H1 (cell line): ENCODE measurements at regions not wholly inside any gene's neighbourhood (a gene's known extent, or its start where the extent isn't known, plus 50 kb on each side); places are given as distances from the start of the nearest gene placed in this dataset.

Source experiments
- CTCF ChIA-PET: fragments of 300-600 bp; sonication (Branson Sonifier 250); formaldehyde crosslinking; loops from one replicate; lab custom pipeline; 2021; ENCODE audit not compliant: partially characterized antibody; lab: Charles Lee
- POLR2A ChIA-PET: fragments of 300-600 bp; sonication (Branson Sonifier 250); formaldehyde crosslinking; loops from one replicate; lab custom pipeline; 2021; ENCODE audit warnings: inconsistent platforms; ENCODE audit not compliant: partially characterized antibody; lab: Charles Lee
- DNase-seq, 2 experiments: peaks; one replicate each; pipeline versions ENCODE4 v3.0.0 to v3.0.0-alpha.2; 2010 to 2022; ENCODE audit warnings: low spot score in 2 of 2, low read depth in 1 of 2, mixed read lengths in 1 of 2
- FAIRE-seq: peaks from 2 replicates; lab custom pipeline; 2011; peaks lifted over from hg19 to GRCh38; lab: Jason Lieb, UNC
- H2AFZ ChIP-seq: 2 replicates; pipeline ENCODE4 v1.8.1; 2012; ENCODE audit warnings: low read length, inconsistent platforms
- H2AK5ac ChIP-seq: 2 replicates; pipeline ENCODE4 v1.6.1; 2013; ENCODE audit warnings: low read depth, low read length
- H2BK120ac ChIP-seq: replicated peaks from 2 replicates; pipeline ENCODE3; 2013; ENCODE audit warnings: low read depth, low read length, inconsistent platforms
- H2BK12ac ChIP-seq: 2 replicates; pipeline ENCODE4 v1.6.1; 2013; ENCODE audit warnings: low read depth, low read length
- H2BK15ac ChIP-seq: 2 replicates; pipeline ENCODE4 v1.6.1; 2013; ENCODE audit warnings: low read length
- H2BK20ac ChIP-seq: 2 replicates; pipeline ENCODE4 v1.6.1; 2013; ENCODE audit warnings: low read length
- H2BK5ac ChIP-seq: 2 replicates; pipeline ENCODE4 v1.6.1; 2013; ENCODE audit warnings: low read depth, low read length
- H3K14ac ChIP-seq: 2 replicates; pipeline ENCODE4 v1.6.1; 2013; ENCODE audit warnings: inconsistent platforms; ENCODE audit not compliant: insufficient read length
- H3K18ac ChIP-seq: 2 replicates; pipeline ENCODE4 v1.6.1; 2013; ENCODE audit warnings: low read length; ENCODE audit errors: extremely low read depth
- H3K23ac ChIP-seq: 2 replicates; pipeline ENCODE4 v1.6.1; 2013; ENCODE audit warnings: inconsistent platforms; ENCODE audit not compliant: insufficient read length
- H3K23me2 ChIP-seq: 2 replicates; pipeline ENCODE4 v1.6.1; 2013; ENCODE audit warnings: low read depth, low read length
- H3K27ac ChIP-seq: 2 replicates; pipeline ENCODE4 v1.6.1; 2011; ENCODE audit warnings: low read depth, low read length, inconsistent platforms
- H3K27me3 ChIP-seq, 4 experiments: replicated peaks in 1 of 4; 1 replicate in 1 of 4; 2 replicates in 3 of 4; pipeline versions ENCODE4 v1.6.1 to v1.8.1; 2011 to 2013; ENCODE audit warnings: low read length in 3 of 4, mild to moderate bottlenecking in 3 of 4, inconsistent platforms in 2 of 4, mixed read lengths in 2 of 4, moderate library complexity in 1 of 4; ENCODE audit not compliant: control insufficient read depth in 3 of 4, insufficient read depth in 3 of 4; ENCODE audit errors: extremely low read depth in 1 of 4
- H3K36me3 ChIP-seq, 4 experiments: 2 replicates each; pipeline versions ENCODE4 v1.6.1 to v1.8.1; 2011 to 2013; ENCODE audit warnings: mild to moderate bottlenecking in 4 of 4, low read length in 3 of 4, moderate library complexity in 2 of 4, control low read depth in 1 of 4, inconsistent platforms in 1 of 4; ENCODE audit not compliant: insufficient read depth in 4 of 4, control insufficient read depth in 2 of 4
- H3K4ac ChIP-seq: replicated peaks from 2 replicates; pipeline ENCODE3; 2013; ENCODE audit warnings: low read length, low read depth, mixed read lengths, inconsistent platforms; ENCODE audit not compliant: insufficient read length
- H3K4me1 ChIP-seq, 4 experiments: replicated peaks in 1 of 4; 1 replicate in 1 of 4; 2 replicates in 3 of 4; pipeline versions ENCODE4 v1.6.1 to v1.8.1; 2011 to 2013; ENCODE audit warnings: low read length in 3 of 4, inconsistent platforms in 2 of 4, mixed read lengths in 1 of 4; ENCODE audit not compliant: insufficient read depth in 4 of 4, control insufficient read depth in 3 of 4
- H3K4me2 ChIP-seq, 2 experiments: 2 replicates each; pipeline versions ENCODE4 v1.6.1 to v1.8.1; 2011 to 2013; ENCODE audit warnings: low read depth in 2 of 2, low read length in 2 of 2, control low read depth in 1 of 2, inconsistent platforms in 1 of 2, mild to moderate bottlenecking in 1 of 2; ENCODE audit not compliant: insufficient read depth in 1 of 2
- H3K4me3 ChIP-seq, 4 experiments: fragments of 200-600, 300-600 bp in 1 of 4; sonication (generic), shearing (Covaris generic), sonication (Bioruptor Twin) in 1 of 4; 2 replicates each; pipeline versions ENCODE4 v1.5.1 to v1.8.1; 2011 to 2016; ENCODE audit warnings: low read length in 4 of 4, low read depth in 3 of 4, control low read depth in 2 of 4, inconsistent platforms in 2 of 4, mild to moderate bottlenecking in 2 of 4, mixed read lengths in 1 of 4, moderate library complexity in 1 of 4; ENCODE audit not compliant: insufficient read depth in 2 of 4; ENCODE audit errors: extremely low read depth in 1 of 4
- H3K56ac ChIP-seq: replicated peaks from 2 replicates; pipeline ENCODE3; 2013; ENCODE audit warnings: low read depth, mild to moderate bottlenecking, mixed read lengths, low read length, inconsistent platforms; ENCODE audit not compliant: insufficient read length
- H3K79me1 ChIP-seq: 2 replicates; pipeline ENCODE4 v1.6.1; 2013; ENCODE audit warnings: low read depth, low read length, control low read depth
- H3K79me2 ChIP-seq, 2 experiments: 2 replicates each; pipeline versions ENCODE4 v1.6.1 to v1.8.1; 2012 to 2013; ENCODE audit warnings: low read length in 2 of 2, mild to moderate bottlenecking in 2 of 2, inconsistent platforms in 1 of 2; ENCODE audit not compliant: insufficient read depth in 2 of 2, control insufficient read depth in 1 of 2
- H3K9ac ChIP-seq, 4 experiments: replicated peaks in 1 of 4; 1 replicate in 1 of 4; 2 replicates in 3 of 4; pipeline versions ENCODE4 v1.6.1 to v1.8.1; 2011 to 2013; ENCODE audit warnings: low read depth in 3 of 4, low read length in 3 of 4, control low read depth in 2 of 4, mild to moderate bottlenecking in 2 of 4, moderate library complexity in 2 of 4, inconsistent platforms in 1 of 4; ENCODE audit errors: extremely low read depth in 1 of 4
- H3K9me3 ChIP-seq, 2 experiments: 2 replicates each; pipeline versions ENCODE4 v1.6.1 to v1.8.1; 2012 to 2013; ENCODE audit warnings: mild to moderate bottlenecking in 2 of 2, moderate library complexity in 2 of 2, control low read depth in 1 of 2, inconsistent platforms in 1 of 2, low read depth in 1 of 2, low read length in 1 of 2, mixed read lengths in 1 of 2; ENCODE audit not compliant: insufficient read depth in 2 of 2
- H4K20me1 ChIP-seq, 2 experiments: replicated peaks in 1 of 2; 2 replicates each; pipeline versions ENCODE3 to v1.8.1; 2011 to 2013; ENCODE audit warnings: inconsistent platforms in 2 of 2, low read length in 2 of 2, mild to moderate bottlenecking in 1 of 2; ENCODE audit not compliant: insufficient read depth in 2 of 2, control insufficient read depth in 1 of 2
- H4K5ac ChIP-seq: 2 replicates; pipeline ENCODE4 v1.6.1; 2013; ENCODE audit warnings: low read length, low read depth, mixed read lengths, inconsistent platforms; ENCODE audit not compliant: insufficient read length
- H4K8ac ChIP-seq: 2 replicates; pipeline ENCODE4 v1.8.0; 2013; ENCODE audit warnings: mild to moderate bottlenecking, moderate library complexity, low read length, inconsistent platforms; ENCODE audit not compliant: insufficient read depth; ENCODE audit errors: extremely low read depth
- H4K91ac ChIP-seq: replicated peaks from 2 replicates; pipeline ENCODE3; 2013; ENCODE audit warnings: low read length, mixed read lengths, inconsistent platforms; ENCODE audit not compliant: insufficient read length
- CEBPB ChIP-seq: IDR thresholded peaks from 2 replicates; pipeline ENCODE4 v1.6.1; 2012; ENCODE audit warnings: low read depth, low read length
- CHD1 ChIP-seq: IDR thresholded peaks from 2 replicates; pipeline ENCODE4 v1.6.1; 2012; ENCODE audit warnings: low read depth, low read length, improper control_type of control experiment
- CREB1 ChIP-seq: IDR thresholded peaks from 2 replicates; pipeline ENCODE4 v1.6.1; 2012; ENCODE audit warnings: inconsistent platforms
- EGR1 ChIP-seq: IDR thresholded peaks from 2 replicates; pipeline ENCODE4 v1.6.1; 2011; ENCODE audit warnings: low read depth, low read length, borderline replicate concordance
- GTF2F1 ChIP-seq: IDR thresholded peaks from 2 replicates; pipeline ENCODE4 v1.6.1; 2012; ENCODE audit warnings: low read depth, low read length, improper control_type of control experiment, borderline replicate concordance
- KDM5A ChIP-seq: fragments of 200-600 bp; IDR thresholded peaks from 2 replicates; pipeline ENCODE4 v1.7.1; 2012; ENCODE audit warnings: mild to moderate bottlenecking, low read length, inconsistent platforms, mixed read lengths
- POLR2A ChIP-seq, 2 experiments: IDR thresholded peaks; 1 replicate in 1 of 2; 2 replicates in 1 of 2; pipeline ENCODE4 v1.6.1; 2011; ENCODE audit warnings: low read depth in 2 of 2, low read length in 2 of 2, mild to moderate bottlenecking in 2 of 2; ENCODE audit errors: control extremely low read depth in 1 of 2
- POLR2AphosphoS5 ChIP-seq: IDR thresholded peaks from 2 replicates; pipeline ENCODE4 v1.6.1; 2011; ENCODE audit warnings: low read depth, low read length
- POU5F1 ChIP-seq: IDR thresholded peaks from 2 replicates; pipeline ENCODE4 v1.6.1; 2011; ENCODE audit warnings: low read depth, mild to moderate bottlenecking, low read length, moderate library complexity
- RFX5 ChIP-seq: IDR thresholded peaks from 2 replicates; pipeline ENCODE4 v1.6.1; 2011; ENCODE audit warnings: low read depth, low read length, improper control_type of control experiment, borderline replicate concordance
- SAP30 ChIP-seq: fragments of 300-600 bp; sonication (generic); IDR thresholded peaks from 2 replicates; pipeline ENCODE4 v1.7.1; 2012; ENCODE audit warnings: low read length, moderate library complexity, mild to moderate bottlenecking, inconsistent platforms; ENCODE audit not compliant: insufficient read depth, insufficient replicate concordance
- SP2 ChIP-seq: IDR thresholded peaks from 2 replicates; pipeline ENCODE4 v1.6.1; 2012; ENCODE audit warnings: mild to moderate bottlenecking, low read length, inconsistent platforms
- TEAD4 ChIP-seq: IDR thresholded peaks from 2 replicates; pipeline ENCODE4 v1.6.1; 2012; ENCODE audit warnings: low read depth, low read length, inconsistent platforms, mixed read lengths
- YY1 ChIP-seq: IDR thresholded peaks from 2 replicates; pipeline ENCODE4 v1.6.1; 2011; ENCODE audit warnings: low read depth, mild to moderate bottlenecking, low read length
- ZNF274 ChIP-seq: IDR thresholded peaks from 2 replicates; pipeline ENCODE4 v1.7.0; 2012; ENCODE audit warnings: low read length, borderline replicate concordance; ENCODE audit errors: extremely low read depth
- WGBS, 2 experiments: shearing (Covaris generic) in 1 of 2; methylation state at CpG; one replicate each; pipeline versions ENCODE4 v1.1.6 to v1.1.7; 2013 to 2015; ENCODE audit warnings: low lambda C conversion rate in 2 of 2, mixed read lengths in 2 of 2, inconsistent platforms in 1 of 2, low coverage in 1 of 2, missing lambda C conversion rate in 1 of 2; ENCODE audit not compliant: insufficient replicate concordance in 2 of 2, insufficient coverage in 1 of 2, insufficient read length in 1 of 2; ENCODE audit errors: extremely low coverage in 1 of 2, missing lambda C conversion rate in 1 of 2; 5-methylcytosine and 5-hydroxymethylcytosine counted together
- TF ChIP-seq, protein P1 (sequence below): IDR thresholded peaks from 2 replicates; pipeline ENCODE4 v1.6.1; 2012; ENCODE audit warnings: inconsistent platforms
- TF ChIP-seq, protein P2 (sequence below): IDR thresholded peaks from 2 replicates; pipeline ENCODE4 v1.6.1; 2011; ENCODE audit warnings: low read depth, mild to moderate bottlenecking, low read length; ENCODE audit not compliant: insufficient read depth

DNA sequence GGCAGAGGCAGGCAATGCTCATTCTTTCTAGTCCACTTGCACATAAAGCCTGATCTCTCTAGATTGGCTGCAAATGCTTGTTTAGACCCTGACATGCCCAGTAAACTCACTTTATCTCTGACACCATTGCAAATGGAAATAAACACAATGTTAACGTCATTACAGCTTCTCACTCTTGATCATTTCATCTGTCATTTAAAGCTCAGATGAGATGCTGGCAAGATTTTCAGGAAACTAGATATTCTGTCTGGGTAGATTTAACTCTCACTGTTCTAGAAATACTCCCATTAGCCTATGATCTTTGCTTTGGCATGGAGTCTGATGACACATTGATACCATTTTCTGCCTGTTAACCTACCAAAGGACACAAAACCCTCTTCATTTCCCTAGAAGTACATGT lies 320.7 kb upstream of the HNRNPA3 start:
- DNase-seq (no peak), FAIRE-seq (no peak)
- H2BK20ac ChIP-seq: no peak overlapping the region
- no peak overlapping the region for H4K8ac ChIP-seq
- no peaks in the 10 kb centered on the region for H3K9me3 ChIP-seq
- H3K36me3 ChIP-seq: no peaks in the 10 kb centered on the region
- H3K79me1 ChIP-seq: no peaks in the 10 kb centered on the region
- H3K56ac ChIP-seq: no peak overlapping the region
- H2AK5ac ChIP-seq: no peak overlapping the region
- H3K18ac ChIP-seq: no peak overlapping the region
- H2BK5ac ChIP-seq: no peak overlapping the region
- H4K5ac ChIP-seq: no peak overlapping the region
- no peaks in the 10 kb centered on the region for H3K79me2 ChIP-seq
- no peak overlapping the region for H3K4me3 ChIP-seq
- ChIA-PET POLR2A (no interaction called here), CTCF (interaction anchor here (2.0 kb wide), 1 partner anchor 19 kb away, joined by 6 read pairs; no protein-coding TSS in a partner anchor)
- H3K27me3 ChIP-seq: no peaks in the 10 kb centered on the region
- H2BK120ac ChIP-seq: no peak overlapping the region
- H4K91ac ChIP-seq: no peak overlapping the region
- H2AFZ ChIP-seq: no peak overlapping the region
- H3K14ac ChIP-seq: no peak overlapping the region
- H4K20me1 ChIP-seq: no peaks in the 10 kb centered on the region
- no peaks in the 10 kb centered on the region for H3K23me2 ChIP-seq
- no peak overlapping the region for H2BK12ac ChIP-seq
- no peak overlapping the region for H3K27ac ChIP-seq
- H3K4me2 ChIP-seq: no peak overlapping the region
- H3K4ac ChIP-seq: no peak overlapping the region
- H2BK15ac ChIP-seq: no peak overlapping the region
- no peak overlapping the region for H3K23ac ChIP-seq
- no peaks in the 10 kb centered on the region for H3K4me1 ChIP-seq
- 75% methylated on average over 1 of the region's 1 CpG; no CpG with 5 or more reads in 1 of the 2 experiments for WGBS, 2 experiments
- no peak overlapping the region for H3K9ac ChIP-seq
- TF ChIP-seq POU5F1 (no peak), POLR2AphosphoS5 (no peak), POLR2A (IDR thresholded peaks at IDR 0.05; ENCODE audit: control extremely low read depth in 1 of 2, low read depth in 2 of 2, low read length in 2 of 2) (no peak), CREB1 (no peak), KDM5A (no peak), CEBPB (no peak), ZNF274 (no peak), RFX5 (no peak), GTF2F1 (no peak), SP2 (no peak), TEAD4 (no peak), SAP30 (no peak), YY1 (no peak), CHD1 (no peak), EGR1 (no peak)
- TF ChIP-seq, protein P1, sequence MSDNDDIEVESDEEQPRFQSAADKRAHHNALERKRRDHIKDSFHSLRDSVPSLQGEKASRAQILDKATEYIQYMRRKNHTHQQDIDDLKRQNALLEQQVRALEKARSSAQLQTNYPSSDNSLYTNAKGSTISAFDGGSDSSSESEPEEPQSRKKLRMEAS: no peak
- TF ChIP-seq, protein P2, sequence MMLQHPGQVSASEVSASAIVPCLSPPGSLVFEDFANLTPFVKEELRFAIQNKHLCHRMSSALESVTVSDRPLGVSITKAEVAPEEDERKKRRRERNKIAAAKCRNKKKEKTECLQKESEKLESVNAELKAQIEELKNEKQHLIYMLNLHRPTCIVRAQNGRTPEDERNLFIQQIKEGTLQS: no peak
